ENCODE measurements at regions not wholly inside any gene's neighbourhood (a gene's known extent, or its start where the extent isn't known, plus 50 kb on each side); places are given as distances from the start of the nearest gene placed in this dataset.

- intact Hi-C loops (cut with DNase I), result loop anchor here (5.0 to 10.0 kb wide), 8 partner anchors 125 to 695 kb away; partner anchors contain the start of gene RASGRP1 (in 3 of the 10)
- Histone ChIP-seq H3K36me3 (no peaks in the 10 kb centered on the region), H3K27me3 (no peaks in the 10 kb centered on the region), H3K4me1 (peaks cover 0 to 16% (median 0%) of the 10 kb centered on the region in 9 donors), H3K4me3 (no peak overlapping the region), H3K27ac (no peak overlapping the region), H3K9me3 (peaks cover 0 to 2% (median 0%) of the 10 kb centered on the region in 11 donors)
- DNase-seq, result no peak
- ATAC-seq, result no peak
- 88 to 95% methylated on average over 2 of the region's 2 CpGs for WGBS, 2 donors
- no peak for TF ChIP-seq CTCF (IDR thresholded peaks at IDR 0.05)
Measured at GRCh38 chr15:38689522-38689921, 124.9 kb upstream of the RASGRP1 start.

GRCh38 chr15:38690216-38690615, 125.6 kb upstream of the RASGRP1 start:
- 89 to 92% methylated on average over 5 of the region's 5 CpGs for WGBS, 2 donors
- no peak overlapping the region for H3K27ac ChIP-seq
- peaks cover 0 to 2% (median 0%) of the 10 kb centered on the region in 11 donors for H3K9me3 ChIP-seq
- ATAC-seq (no peak), DNase-seq (no peak)
- H3K4me3 ChIP-seq, result no peak overlapping the region
- no peak for TF ChIP-seq CTCF (IDR thresholded peaks at IDR 0.05)
- intact Hi-C loops (cut with DNase I), result loop anchor here in 3 of 10 donors (2.0 to 10.0 kb wide), 3 partner anchors 215 to 695 kb away; no protein-coding TSS in a partner anchor
- no peaks in the 10 kb centered on the region for H3K36me3 ChIP-seq
- H3K4me1 ChIP-seq, result peaks cover 0 to 15% (median 0%) of the 10 kb centered on the region in 9 donors
- no peaks in the 10 kb centered on the region for H3K27me3 ChIP-seq

GRCh38 chr15:38690719-38691332, 126.2 kb upstream of the RASGRP1 start:
- no peaks in the 10 kb centered on the region for H3K27me3 ChIP-seq
- H3K27ac ChIP-seq, result no peak overlapping the region
- peaks cover 0 to 2% (median 0%) of the 10 kb centered on the region in 11 donors for H3K9me3 ChIP-seq
- peak; percentile 59 to 88 (median 78) for TF ChIP-seq CTCF (IDR thresholded peaks at IDR 0.05)
- peaks cover 0 to 17% (median 0%) of the 10 kb centered on the region in 9 donors for H3K4me1 ChIP-seq
- DNase-seq (peak; percentile 21 to 39), ATAC-seq (peak in 4 of 8 donors; percentile 20 to 50 (median 34))
- no peaks in the 10 kb centered on the region for H3K36me3 ChIP-seq
- WGBS, 2 donors, result 26 to 39% methylated on average over 4 of the region's 4 CpGs
- H3K4me3 ChIP-seq, result no peak overlapping the region
- intact Hi-C loops (cut with DNase I), result loop anchor here in 3 of 10 donors (2.0 to 10.0 kb wide), 3 partner anchors 216 to 696 kb away; no protein-coding TSS in a partner anchor

- H3K36me3 ChIP-seq, result no peaks in the 10 kb centered on the region
- TF ChIP-seq CTCF (IDR thresholded peaks at IDR 0.05), result no peak
- 80 to 83% methylated on average over 2 of the region's 2 CpGs for WGBS, 2 donors
- H3K27ac ChIP-seq, result no peak overlapping the region
- ATAC-seq (no peak), DNase-seq (no peak)
- no peak overlapping the region for H3K4me3 ChIP-seq
- H3K9me3 ChIP-seq, result peaks cover 0 to 2% (median 0%) of the 10 kb centered on the region in 11 donors
- intact Hi-C loops (cut with DNase I), result loop anchor here in 3 of 10 donors (2.0 to 10.0 kb wide), 3 partner anchors 217 to 697 kb away; no protein-coding TSS in a partner anchor
- no peaks in the 10 kb centered on the region for H3K27me3 ChIP-seq
- peaks cover 0 to 23% (median 0%) of the 10 kb centered on the region in 9 donors for H3K4me1 ChIP-seq
Measured at GRCh38 chr15:38691377-38691776, 126.8 kb upstream of the RASGRP1 start.

Measured in heart right ventricle (tissue), 16 donors.